ENCODE measurements at regions not wholly inside any gene's neighbourhood (a gene's known extent, or its start where the extent isn't known, plus 50 kb on each side); places are given as distances from the start of the nearest gene placed in this dataset.

DNA sequence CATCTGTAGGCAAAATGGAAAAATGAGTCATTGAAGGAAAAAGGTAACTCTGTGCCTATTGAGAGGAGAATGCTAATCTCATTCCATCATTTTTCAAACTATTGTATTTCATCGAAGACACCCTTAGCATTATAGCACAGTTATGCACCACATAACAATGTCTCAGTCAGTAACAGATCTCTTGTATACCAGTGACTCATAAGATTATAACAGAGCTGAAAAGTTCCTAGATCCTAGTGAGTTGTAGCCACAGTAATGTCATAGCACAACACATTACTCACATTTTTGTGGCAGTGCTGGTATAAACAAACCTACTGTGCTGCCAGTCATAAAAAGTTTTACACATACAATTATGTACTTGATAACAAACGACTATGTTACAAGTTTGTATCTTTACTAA, 1077.6 kb downstream of the DIAPH3 start:
- no peak for TF ChIP-seq ISL1 (CRISPR knock-in tag; IDR thresholded peaks at IDR 0.05)
- no peak for TF ChIP-seq PPARA (CRISPR knock-in tag; IDR thresholded peaks at IDR 0.05; ENCODE audit: borderline replicate concordance)
- TF ChIP-seq, protein P1, sequence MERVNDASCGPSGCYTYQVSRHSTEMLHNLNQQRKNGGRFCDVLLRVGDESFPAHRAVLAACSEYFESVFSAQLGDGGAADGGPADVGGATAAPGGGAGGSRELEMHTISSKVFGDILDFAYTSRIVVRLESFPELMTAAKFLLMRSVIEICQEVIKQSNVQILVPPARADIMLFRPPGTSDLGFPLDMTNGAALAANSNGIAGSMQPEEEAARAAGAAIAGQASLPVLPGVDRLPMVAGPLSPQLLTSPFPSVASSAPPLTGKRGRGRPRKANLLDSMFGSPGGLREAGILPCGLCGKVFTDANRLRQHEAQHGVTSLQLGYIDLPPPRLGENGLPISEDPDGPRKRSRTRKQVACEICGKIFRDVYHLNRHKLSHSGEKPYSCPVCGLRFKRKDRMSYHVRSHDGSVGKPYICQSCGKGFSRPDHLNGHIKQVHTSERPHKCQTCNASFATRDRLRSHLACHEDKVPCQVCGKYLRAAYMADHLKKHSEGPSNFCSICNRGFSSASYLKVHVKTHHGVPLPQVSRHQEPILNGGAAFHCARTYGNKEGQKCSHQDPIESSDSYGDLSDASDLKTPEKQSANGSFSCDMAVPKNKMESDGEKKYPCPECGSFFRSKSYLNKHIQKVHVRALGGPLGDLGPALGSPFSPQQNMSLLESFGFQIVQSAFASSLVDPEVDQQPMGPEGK (CRISPR knock-in tag; IDR thresholded peaks at IDR 0.05; ENCODE audit: borderline replicate concordance) = no peak
- TF ChIP-seq TOX (CRISPR knock-in tag; IDR thresholded peaks at IDR 0.05; ENCODE audit: borderline replicate concordance) = no peak
- TF ChIP-seq, protein P2, sequence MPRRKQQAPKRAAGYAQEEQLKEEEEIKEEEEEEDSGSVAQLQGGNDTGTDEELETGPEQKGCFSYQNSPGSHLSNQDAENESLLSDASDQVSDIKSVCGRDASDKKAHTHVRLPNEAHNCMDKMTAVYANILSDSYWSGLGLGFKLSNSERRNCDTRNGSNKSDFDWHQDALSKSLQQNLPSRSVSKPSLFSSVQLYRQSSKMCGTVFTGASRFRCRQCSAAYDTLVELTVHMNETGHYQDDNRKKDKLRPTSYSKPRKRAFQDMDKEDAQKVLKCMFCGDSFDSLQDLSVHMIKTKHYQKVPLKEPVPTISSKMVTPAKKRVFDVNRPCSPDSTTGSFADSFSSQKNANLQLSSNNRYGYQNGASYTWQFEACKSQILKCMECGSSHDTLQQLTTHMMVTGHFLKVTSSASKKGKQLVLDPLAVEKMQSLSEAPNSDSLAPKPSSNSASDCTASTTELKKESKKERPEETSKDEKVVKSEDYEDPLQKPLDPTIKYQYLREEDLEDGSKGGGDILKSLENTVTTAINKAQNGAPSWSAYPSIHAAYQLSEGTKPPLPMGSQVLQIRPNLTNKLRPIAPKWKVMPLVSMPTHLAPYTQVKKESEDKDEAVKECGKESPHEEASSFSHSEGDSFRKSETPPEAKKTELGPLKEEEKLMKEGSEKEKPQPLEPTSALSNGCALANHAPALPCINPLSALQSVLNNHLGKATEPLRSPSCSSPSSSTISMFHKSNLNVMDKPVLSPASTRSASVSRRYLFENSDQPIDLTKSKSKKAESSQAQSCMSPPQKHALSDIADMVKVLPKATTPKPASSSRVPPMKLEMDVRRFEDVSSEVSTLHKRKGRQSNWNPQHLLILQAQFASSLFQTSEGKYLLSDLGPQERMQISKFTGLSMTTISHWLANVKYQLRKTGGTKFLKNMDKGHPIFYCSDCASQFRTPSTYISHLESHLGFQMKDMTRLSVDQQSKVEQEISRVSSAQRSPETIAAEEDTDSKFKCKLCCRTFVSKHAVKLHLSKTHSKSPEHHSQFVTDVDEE (CRISPR knock-in tag; IDR thresholded peaks at IDR 0.05) = no peak
- no peak for TF ChIP-seq GLIS3 (CRISPR knock-in tag; IDR thresholded peaks at IDR 0.05)
- TF ChIP-seq TCF4 (CRISPR knock-in tag; IDR thresholded peaks at IDR 0.05; ENCODE audit: borderline replicate concordance) = no peak
- TF ChIP-seq, protein P3, sequence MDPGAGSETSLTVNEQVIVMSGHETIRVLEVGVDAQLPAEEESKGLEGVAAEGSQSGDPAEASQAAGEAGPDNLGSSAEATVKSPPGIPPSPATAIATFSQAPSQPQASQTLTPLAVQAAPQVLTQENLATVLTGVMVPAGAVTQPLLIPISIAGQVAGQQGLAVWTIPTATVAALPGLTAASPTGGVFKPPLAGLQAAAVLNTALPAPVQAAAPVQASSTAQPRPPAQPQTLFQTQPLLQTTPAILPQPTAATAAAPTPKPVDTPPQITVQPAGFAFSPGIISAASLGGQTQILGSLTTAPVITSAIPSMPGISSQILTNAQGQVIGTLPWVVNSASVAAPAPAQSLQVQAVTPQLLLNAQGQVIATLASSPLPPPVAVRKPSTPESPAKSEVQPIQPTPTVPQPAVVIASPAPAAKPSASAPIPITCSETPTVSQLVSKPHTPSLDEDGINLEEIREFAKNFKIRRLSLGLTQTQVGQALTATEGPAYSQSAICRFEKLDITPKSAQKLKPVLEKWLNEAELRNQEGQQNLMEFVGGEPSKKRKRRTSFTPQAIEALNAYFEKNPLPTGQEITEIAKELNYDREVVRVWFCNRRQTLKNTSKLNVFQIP (CRISPR knock-in tag; IDR thresholded peaks at IDR 0.05; ENCODE audit: borderline replicate concordance, low read depth) = no peak
- TF ChIP-seq ESRRG (CRISPR knock-in tag; IDR thresholded peaks at IDR 0.05) = no peak
- no peak for TF ChIP-seq ZNF565 (CRISPR knock-in tag; conservative IDR thresholded peaks at IDR 0.05; ENCODE audit: low read depth)
- TF ChIP-seq OSR1 (CRISPR knock-in tag; IDR thresholded peaks at IDR 0.05) = no peak
- TF ChIP-seq ZFP3 (CRISPR knock-in tag; IDR thresholded peaks at IDR 0.05) = no peak
- TF ChIP-seq ZNF8 (CRISPR knock-in tag; IDR thresholded peaks at IDR 0.05) = no peak
- no peak for TF ChIP-seq ARNTL (CRISPR knock-in tag; IDR thresholded peaks at IDR 0.05; ENCODE audit: borderline replicate concordance, low read depth)
- TF ChIP-seq, protein P4, sequence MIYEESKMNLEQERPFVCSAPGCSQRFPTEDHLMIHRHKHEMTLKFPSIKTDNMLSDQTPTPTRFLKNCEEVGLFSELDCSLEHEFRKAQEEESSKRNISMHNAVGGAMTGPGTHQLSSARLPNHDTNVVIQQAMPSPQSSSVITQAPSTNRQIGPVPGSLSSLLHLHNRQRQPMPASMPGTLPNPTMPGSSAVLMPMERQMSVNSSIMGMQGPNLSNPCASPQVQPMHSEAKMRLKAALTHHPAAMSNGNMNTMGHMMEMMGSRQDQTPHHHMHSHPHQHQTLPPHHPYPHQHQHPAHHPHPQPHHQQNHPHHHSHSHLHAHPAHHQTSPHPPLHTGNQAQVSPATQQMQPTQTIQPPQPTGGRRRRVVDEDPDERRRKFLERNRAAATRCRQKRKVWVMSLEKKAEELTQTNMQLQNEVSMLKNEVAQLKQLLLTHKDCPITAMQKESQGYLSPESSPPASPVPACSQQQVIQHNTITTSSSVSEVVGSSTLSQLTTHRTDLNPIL (CRISPR knock-in tag; IDR thresholded peaks at IDR 0.05; ENCODE audit: low read depth) = no peak
- TF ChIP-seq SNAI2 (CRISPR knock-in tag; IDR thresholded peaks at IDR 0.05) = no peak
- TF ChIP-seq, protein P5, sequence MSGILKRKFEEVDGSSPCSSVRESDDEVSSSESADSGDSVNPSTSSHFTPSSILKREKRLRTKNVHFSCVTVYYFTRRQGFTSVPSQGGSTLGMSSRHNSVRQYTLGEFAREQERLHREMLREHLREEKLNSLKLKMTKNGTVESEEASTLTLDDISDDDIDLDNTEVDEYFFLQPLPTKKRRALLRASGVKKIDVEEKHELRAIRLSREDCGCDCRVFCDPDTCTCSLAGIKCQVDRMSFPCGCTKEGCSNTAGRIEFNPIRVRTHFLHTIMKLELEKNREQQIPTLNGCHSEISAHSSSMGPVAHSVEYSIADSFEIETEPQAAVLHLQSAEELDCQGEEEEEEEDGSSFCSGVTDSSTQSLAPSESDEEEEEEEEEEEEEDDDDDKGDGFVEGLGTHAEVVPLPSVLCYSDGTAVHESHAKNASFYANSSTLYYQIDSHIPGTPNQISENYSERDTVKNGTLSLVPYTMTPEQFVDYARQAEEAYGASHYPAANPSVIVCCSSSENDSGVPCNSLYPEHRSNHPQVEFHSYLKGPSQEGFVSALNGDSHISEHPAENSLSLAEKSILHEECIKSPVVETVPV (CRISPR knock-in tag; IDR thresholded peaks at IDR 0.05) = no peak
- no peak for TF ChIP-seq ZC3H10 (CRISPR knock-in tag; IDR thresholded peaks at IDR 0.05)
- TF ChIP-seq CSDC2 (CRISPR knock-in tag; IDR thresholded peaks at IDR 0.05) = no peak
- no peak for TF ChIP-seq ZNF70 (CRISPR knock-in tag; IDR thresholded peaks at IDR 0.05)
- peak; percentile 77 for ATAC-seq

DNA sequence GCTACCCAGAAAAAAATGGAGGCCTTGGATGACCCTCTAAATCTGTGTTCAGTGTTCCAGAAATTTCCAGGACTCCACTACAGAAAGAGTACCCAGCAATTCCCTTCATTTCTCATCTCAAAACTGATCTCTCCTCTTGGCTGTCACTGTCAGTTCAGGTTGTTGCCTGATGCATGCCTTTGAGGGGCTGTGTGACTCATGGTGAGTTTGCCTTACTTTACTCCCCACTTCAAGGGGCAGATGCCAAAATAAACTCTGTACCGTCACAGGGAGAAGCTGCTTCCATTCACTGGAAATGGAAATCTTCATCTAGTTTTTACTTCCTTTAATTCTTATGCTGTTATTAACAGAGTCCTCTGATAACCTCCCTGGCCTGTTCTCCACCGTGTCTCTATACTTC, 1075.0 kb downstream of the DIAPH3 start:
- TF ChIP-seq ESRRG (CRISPR knock-in tag; IDR thresholded peaks at IDR 0.05) = no peak
- TF ChIP-seq, protein P4 (CRISPR knock-in tag; IDR thresholded peaks at IDR 0.05; ENCODE audit: low read depth) = no peak
- TF ChIP-seq CSDC2 (CRISPR knock-in tag; IDR thresholded peaks at IDR 0.05) = no peak
- TF ChIP-seq, protein P3 (CRISPR knock-in tag; IDR thresholded peaks at IDR 0.05; ENCODE audit: borderline replicate concordance, low read depth) = no peak
- TF ChIP-seq ZFP3 (CRISPR knock-in tag; IDR thresholded peaks at IDR 0.05) = no peak
- TF ChIP-seq TOX (CRISPR knock-in tag; IDR thresholded peaks at IDR 0.05; ENCODE audit: borderline replicate concordance) = no peak
- TF ChIP-seq TCF4 (CRISPR knock-in tag; IDR thresholded peaks at IDR 0.05; ENCODE audit: borderline replicate concordance) = no peak
- TF ChIP-seq, protein P1 (CRISPR knock-in tag; IDR thresholded peaks at IDR 0.05; ENCODE audit: borderline replicate concordance) = no peak
- no peak for TF ChIP-seq ZNF565 (CRISPR knock-in tag; conservative IDR thresholded peaks at IDR 0.05; ENCODE audit: low read depth)
- no peak for TF ChIP-seq OSR1 (CRISPR knock-in tag; IDR thresholded peaks at IDR 0.05)
- no peak for TF ChIP-seq ZNF8 (CRISPR knock-in tag; IDR thresholded peaks at IDR 0.05)
- TF ChIP-seq RARB (CRISPR knock-in tag; IDR thresholded peaks at IDR 0.05) = no peak
- TF ChIP-seq ZC3H10 (CRISPR knock-in tag; IDR thresholded peaks at IDR 0.05) = no peak
- TF ChIP-seq, protein P5 (CRISPR knock-in tag; IDR thresholded peaks at IDR 0.05) = no peak
- no peak for TF ChIP-seq ARNTL (CRISPR knock-in tag; IDR thresholded peaks at IDR 0.05; ENCODE audit: borderline replicate concordance, low read depth)
- no peak for TF ChIP-seq ZFP30 (CRISPR knock-in tag; IDR thresholded peaks at IDR 0.05)
- peak; percentile 63 for ATAC-seq

All from SK-N-SH treated with all-trans-retinoic acid at 6 μM for 48 hours (cell line).